HFFc6 (cell line): ENCODE measurements at regions not wholly inside any gene's neighbourhood (a gene's known extent, or its start where the extent isn't known, plus 50 kb on each side); places are given as distances from the start of the nearest gene placed in this dataset.

Experiments
- DNase-seq: peaks from one replicate; pipeline ENCODE4 v3.0.0-alpha.2; 2018
- H3K27ac Mint-ChIP-seq: 2 replicates; pipeline ENCODE4 v1.8.0; 2020; ENCODE audit warnings: mild to moderate bottlenecking, mixed read lengths
- H3K27me3 Mint-ChIP-seq: 2 replicates; pipeline ENCODE4 v1.8.0; 2021; ENCODE audit warnings: mild to moderate bottlenecking, moderate library complexity, mixed read lengths; ENCODE audit not compliant: insufficient read depth
- H3K36me3 Mint-ChIP-seq: 2 replicates; pipeline ENCODE4 v1.8.0; 2021; ENCODE audit warnings: low read depth, mixed read lengths
- H3K4me1 Mint-ChIP-seq: 2 replicates; pipeline ENCODE4 v1.8.0; 2020; ENCODE audit warnings: low read depth, mixed read lengths
- H3K4me3 Mint-ChIP-seq: 2 replicates; pipeline ENCODE4 v1.8.0; 2020; ENCODE audit warnings: mild to moderate bottlenecking, moderate library complexity, mixed read lengths
- H3K9me3 Mint-ChIP-seq: 2 replicates; pipeline ENCODE4 v1.8.0; 2020; ENCODE audit warnings: mild to moderate bottlenecking, mixed read lengths
- CTCF ChIP-seq: fragments of 200-600 bp; sonication (generic); IDR thresholded peaks from 2 replicates; pipeline ENCODE4 v1.5.0; 2021; ENCODE audit warnings: antibody characterized with exemption, mild to moderate bottlenecking

GRCh38 chr5:145678255-145678654 lies 156.9 kb downstream of the PRELID2 start:
- Mint-ChIP-seq H3K36me3 (no peaks in the 10 kb centered on the region), H3K9me3 (no peaks in the 10 kb centered on the region), H3K27me3 (no peaks in the 10 kb centered on the region; the same call in 1 of the 2 replicates), H3K4me3 (no peak overlapping the region), H3K27ac (no peak overlapping the region), H3K4me1 (peaks cover 34% of the 10 kb centered on the region)
- TF ChIP-seq CTCF = no peak
- no peak for DNase-seq

- Mint-ChIP-seq H3K27ac (no peak overlapping the region), H3K36me3 (no peaks in the 10 kb centered on the region), H3K4me1 (peaks cover 11% of the 10 kb centered on the region), H3K9me3 (no peaks in the 10 kb centered on the region), H3K4me3 (no peak overlapping the region), H3K27me3 (no peaks in the 10 kb centered on the region)
- no peak for DNase-seq
- TF ChIP-seq CTCF = no peak
Measured at GRCh38 chr5:145673786-145674185, 161.4 kb downstream of the PRELID2 start.

GRCh38 chr5:145668714-145669113 lies 166.4 kb downstream of the PRELID2 start:
- Mint-ChIP-seq H3K4me1 (no peaks in the 10 kb centered on the region), H3K4me3 (no peak overlapping the region), H3K36me3 (no peaks in the 10 kb centered on the region), H3K27me3 (0 out of 2 replicates have a peak, but pooled peaks cover 2% of the 10 kb centered on the region), H3K27ac (no peak overlapping the region), H3K9me3 (no peaks in the 10 kb centered on the region)
- no peak for DNase-seq
- TF ChIP-seq CTCF = no peak

GRCh38 chr5:145667742-145668141 lies 167.4 kb downstream of the PRELID2 start:
- Mint-ChIP-seq H3K27ac (no peak overlapping the region), H3K36me3 (no peaks in the 10 kb centered on the region), H3K27me3 (0 out of 2 replicates have a peak, but pooled peaks cover 2% of the 10 kb centered on the region), H3K4me1 (no peaks in the 10 kb centered on the region), H3K9me3 (no peaks in the 10 kb centered on the region), H3K4me3 (no peak overlapping the region)
- no peak for DNase-seq
- TF ChIP-seq CTCF = no peak

- 0 out of 2 replicates have a peak, but pooled peaks cover 2% of the 10 kb centered on the region for H3K27me3 Mint-ChIP-seq
- no peak overlapping the region for H3K4me3 Mint-ChIP-seq
- TF ChIP-seq CTCF = no peak
- no peak for DNase-seq
- no peaks in the 10 kb centered on the region for H3K9me3 Mint-ChIP-seq
- no peaks in the 10 kb centered on the region for H3K4me1 Mint-ChIP-seq
- H3K27ac Mint-ChIP-seq = no peak overlapping the region
- no peaks in the 10 kb centered on the region for H3K36me3 Mint-ChIP-seq
Measured at GRCh38 chr5:145666591-145666990, 168.6 kb downstream of the PRELID2 start.
